Adrenal gland (tissue), 9 donors: ENCODE measurements at regions not wholly inside any gene's neighbourhood (a gene's known extent, or its start where the extent isn't known, plus 50 kb on each side); places are given as distances from the start of the nearest gene placed in this dataset.

Experiments
- DNase-seq, 7 donors: peaks; one replicate each; pipeline ENCODE4 v3.0.0-alpha.2; 2019 to 2020
- H3K27ac ChIP-seq, 5 donors: fragments of 200-600 bp; sonication (generic) in 4 of 5; 1 replicate in 3 of 5; 2 replicates in 2 of 5; pipeline versions ENCODE4 v1.5.1 to v1.8.0; 2016 to 2020; ENCODE audit warnings: mild to moderate bottlenecking in 1 of 5
- H3K27me3 ChIP-seq: fragments of 200-600 bp; 2 replicates; pipeline ENCODE4 v1.8.0; 2021
- H3K36me3 ChIP-seq, 2 donors: fragments of 200-600 bp; replicated peaks in 1 of 2; 1 replicate in 1 of 2; 2 replicates in 1 of 2; pipeline versions ENCODE4 v1.5.1 to v1.8.0; 2018 to 2022
- H3K4me1 ChIP-seq, 2 donors: fragments of 200-600 bp; replicated peaks in 1 of 2; 1 replicate in 1 of 2; 2 replicates in 1 of 2; pipeline versions ENCODE4 v1.5.1 to v1.8.0; 2018 to 2021
- H3K4me3 ChIP-seq, 4 donors: fragments of 200-600 bp; sonication (generic) in 3 of 4; one replicate each; pipeline ENCODE4 v1.5.1; 2016 to 2018
- H3K9me3 ChIP-seq, 3 donors: fragments of 200-600 bp; sonication (generic) in 1 of 3; replicated peaks in 1 of 3; 1 replicate in 2 of 3; 2 replicates in 1 of 3; pipeline versions ENCODE4 v1.5.1 to v1.8.0; 2016 to 2021
- POLR2A ChIP-seq, 2 donors: fragments of 450-650 bp; IDR thresholded peaks; one replicate each; pipeline ENCODE4 v1.6.1; 2017; ENCODE audit warnings: antibody characterized with exemption in 2 of 2, mild to moderate bottlenecking in 2 of 2, moderate library complexity in 1 of 2
- WGBS, 4 donors: extraction: QIAGEN DNeasy Blood & Tissue Kit in 2 of 4; methylation state at CpG; one replicate each; pipeline versions ENCODE4 v1.1.5 to v1.1.7; 2013 to 2017; 5-methylcytosine and 5-hydroxymethylcytosine counted together
- intact Hi-C, 2 donors: fragments of 100-400 bp; cut with DNase I; formaldehyde crosslinking; loops; one replicate each; pipeline versions ENCODE4 v1.14.1 to v1.15.0; 2022 to 2023
- TF ChIP-seq, protein P1 (sequence below), 6 experiments: fragments of 450-650 bp in 4 of 6; fragments of 200-600 bp in 2 of 6; sonication (generic) in 1 of 6; IDR thresholded peaks; 1 replicate in 5 of 6; 2 replicates in 1 of 6; pipeline versions ENCODE4 v1.5.1 to v1.8.0; 2016 to 2021; ENCODE audit warnings: antibody characterized with exemption in 6 of 6, mild to moderate bottlenecking in 2 of 6, moderate library complexity in 1 of 6
- donor health status: healthy with polysubstance abuse.
- donor health status: Bipolar disorder and iron deficiency.
- donor health status: DM: yes; HTN: yes; CAD: no.
- donor health status: DM: no; HTN: no; CAD: no.
- donor health status: DM: no; HTN: no; CAD: no.

DNA sequence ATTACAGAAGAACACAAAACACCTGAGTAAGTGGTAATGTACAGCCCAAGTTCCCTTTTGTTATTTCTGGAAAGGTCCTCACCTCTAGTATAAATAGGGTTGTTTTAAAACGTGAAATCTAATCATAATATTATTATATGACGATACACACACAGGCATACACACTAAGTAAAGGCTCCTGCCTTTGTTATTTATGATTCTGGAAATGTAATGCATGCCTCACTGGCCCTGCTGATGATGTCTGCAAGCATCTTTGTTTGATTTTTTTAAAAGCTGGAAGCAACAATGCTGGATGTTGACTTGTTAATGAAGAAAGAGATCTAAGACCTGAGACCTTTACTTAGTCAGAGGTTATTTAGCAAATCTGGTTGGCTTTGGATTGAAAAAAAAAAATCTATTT lies 307.4 kb upstream of the SORCS1 start:
- no peak overlapping the region for H3K4me3 ChIP-seq
- no peaks in the 10 kb centered on the region for H3K36me3 ChIP-seq
- intact Hi-C loops: no loop called here
- H3K27ac ChIP-seq: no peak overlapping the region
- WGBS, 4 donors: 50 to 71% (median 53%) methylated on average over 2 of the region's 2 CpGs
- TF ChIP-seq, protein P1, sequence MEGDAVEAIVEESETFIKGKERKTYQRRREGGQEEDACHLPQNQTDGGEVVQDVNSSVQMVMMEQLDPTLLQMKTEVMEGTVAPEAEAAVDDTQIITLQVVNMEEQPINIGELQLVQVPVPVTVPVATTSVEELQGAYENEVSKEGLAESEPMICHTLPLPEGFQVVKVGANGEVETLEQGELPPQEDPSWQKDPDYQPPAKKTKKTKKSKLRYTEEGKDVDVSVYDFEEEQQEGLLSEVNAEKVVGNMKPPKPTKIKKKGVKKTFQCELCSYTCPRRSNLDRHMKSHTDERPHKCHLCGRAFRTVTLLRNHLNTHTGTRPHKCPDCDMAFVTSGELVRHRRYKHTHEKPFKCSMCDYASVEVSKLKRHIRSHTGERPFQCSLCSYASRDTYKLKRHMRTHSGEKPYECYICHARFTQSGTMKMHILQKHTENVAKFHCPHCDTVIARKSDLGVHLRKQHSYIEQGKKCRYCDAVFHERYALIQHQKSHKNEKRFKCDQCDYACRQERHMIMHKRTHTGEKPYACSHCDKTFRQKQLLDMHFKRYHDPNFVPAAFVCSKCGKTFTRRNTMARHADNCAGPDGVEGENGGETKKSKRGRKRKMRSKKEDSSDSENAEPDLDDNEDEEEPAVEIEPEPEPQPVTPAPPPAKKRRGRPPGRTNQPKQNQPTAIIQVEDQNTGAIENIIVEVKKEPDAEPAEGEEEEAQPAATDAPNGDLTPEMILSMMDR (IDR thresholded peaks at IDR 0.05): no peak
- no peak for TF ChIP-seq POLR2A (IDR thresholded peaks at IDR 0.05)
- no peak for DNase-seq
- H3K4me1 ChIP-seq: no peaks in the 10 kb centered on the region
- no peaks in the 10 kb centered on the region for H3K9me3 ChIP-seq
- H3K27me3 ChIP-seq: no peaks in the 10 kb centered on the region

DNA sequence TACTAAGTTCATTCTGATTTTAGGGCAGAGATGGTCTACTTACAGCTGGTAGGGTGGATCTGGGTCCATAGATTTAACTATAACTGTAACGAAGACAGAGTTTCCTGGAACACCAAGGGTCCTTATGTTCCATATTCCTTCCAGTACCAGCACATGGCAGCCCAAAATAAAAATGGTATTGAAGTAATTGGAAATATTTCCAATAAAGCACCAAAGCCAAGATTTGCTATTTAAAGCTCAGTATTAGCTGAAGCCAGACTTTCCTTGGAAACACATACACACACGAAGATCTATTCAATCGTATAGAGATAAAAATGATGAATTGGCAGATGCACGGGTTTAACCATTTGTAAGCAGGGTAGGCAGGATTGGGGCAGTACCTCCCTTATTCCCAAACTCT lies 289.1 kb upstream of the SORCS1 start:
- Histone ChIP-seq H3K4me1 (no peaks in the 10 kb centered on the region), H3K27ac (no peak overlapping the region), H3K9me3 (no peaks in the 10 kb centered on the region), H3K27me3 (no peaks in the 10 kb centered on the region), H3K36me3 (no peaks in the 10 kb centered on the region), H3K4me3 (no peak overlapping the region)
- DNase-seq: no peak
- TF ChIP-seq, protein P1 (IDR thresholded peaks at IDR 0.05): no peak
- no peak for TF ChIP-seq POLR2A (IDR thresholded peaks at IDR 0.05)
- 45 to 60% (median 54%) methylated on average over 4 of the region's 4 CpGs for WGBS, 4 donors
- intact Hi-C loops: no loop called here

DNA sequence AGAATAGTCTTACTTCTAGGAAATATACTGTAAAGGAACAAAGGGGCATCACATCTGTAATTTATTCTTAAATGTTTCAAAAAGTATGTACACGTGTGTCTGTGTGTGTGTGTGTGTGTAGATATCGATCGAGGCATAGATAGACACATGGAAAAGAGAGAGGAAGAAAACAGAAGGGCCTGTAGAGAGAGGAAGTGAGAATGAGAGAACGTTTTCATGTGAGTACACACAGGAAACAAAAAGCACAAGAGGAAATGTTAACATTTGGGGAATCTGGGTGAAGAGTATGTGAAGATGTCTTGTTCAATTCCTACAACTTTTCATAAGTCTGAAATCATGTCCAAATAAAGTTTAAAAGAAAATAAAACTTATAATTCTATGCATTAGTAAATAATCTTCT lies 286.5 kb upstream of the SORCS1 start:
- 51 to 73% (median 63%) methylated on average over 4 of the region's 4 CpGs for WGBS, 4 donors
- H3K27me3 ChIP-seq: no peaks in the 10 kb centered on the region
- no peak overlapping the region for H3K27ac ChIP-seq
- no peak for DNase-seq
- TF ChIP-seq POLR2A (IDR thresholded peaks at IDR 0.05): no peak
- TF ChIP-seq, protein P1 (IDR thresholded peaks at IDR 0.05): no peak
- H3K4me3 ChIP-seq: no peak overlapping the region
- no peaks in the 10 kb centered on the region for H3K4me1 ChIP-seq
- intact Hi-C loops: no loop called here
- no peaks in the 10 kb centered on the region for H3K9me3 ChIP-seq
- no peaks in the 10 kb centered on the region for H3K36me3 ChIP-seq

DNA sequence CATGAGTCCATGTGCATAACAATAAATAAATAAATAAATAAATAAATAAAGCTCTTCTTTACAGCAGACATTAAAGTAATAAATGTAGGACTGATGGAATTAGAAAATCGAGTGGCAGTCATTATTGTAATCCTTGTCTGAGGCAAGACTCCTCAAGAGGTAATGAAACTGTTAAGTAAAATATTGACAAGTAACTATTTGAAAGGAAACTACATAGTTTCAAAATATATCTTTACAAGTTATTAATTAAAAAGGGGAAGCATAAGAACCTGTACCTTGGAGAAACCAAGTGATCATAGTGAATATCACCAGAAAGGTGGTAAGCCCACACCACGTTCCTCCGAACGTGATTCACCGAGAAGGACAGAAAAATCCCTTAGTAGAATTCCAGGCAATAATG lies 285.6 kb upstream of the SORCS1 start:
- Histone ChIP-seq H3K4me1 (no peaks in the 10 kb centered on the region), H3K36me3 (no peaks in the 10 kb centered on the region), H3K4me3 (no peak overlapping the region), H3K9me3 (no peaks in the 10 kb centered on the region), H3K27ac (no peak overlapping the region), H3K27me3 (no peaks in the 10 kb centered on the region)
- intact Hi-C loops: no loop called here
- TF ChIP-seq, protein P1 (IDR thresholded peaks at IDR 0.05): no peak
- no peak for TF ChIP-seq POLR2A (IDR thresholded peaks at IDR 0.05)
- DNase-seq: no peak
- 88 to 92% (median 90%) methylated on average over 5 of the region's 5 CpGs for WGBS, 4 donors
